Breast epithelium (tissue), 3 donors: ENCODE measurements at regions not wholly inside any gene's neighbourhood (a gene's known extent, or its start where the extent isn't known, plus 50 kb on each side); places are given as distances from the start of the nearest gene placed in this dataset.

Experiments
- CTCF ChIP-seq, 3 donors: fragments of 450-650 bp; IDR thresholded peaks; one replicate each; pipeline ENCODE4 v1.5.1; 2016 to 2017; ENCODE audit warnings: antibody characterized with exemption in 3 of 3, mild to moderate bottlenecking in 3 of 3, moderate library complexity in 3 of 3
- POLR2A ChIP-seq: fragments of 450-650 bp; IDR thresholded peaks from one replicate; pipeline ENCODE4 v1.6.1; 2016; ENCODE audit warnings: antibody characterized with exemption, mild to moderate bottlenecking, moderate library complexity

- TF ChIP-seq CTCF (IDR thresholded peaks at IDR 0.05) (no peak), POLR2A (no peak)
These were observed 519.2 kb downstream of the ACTL7B start for GRCh38 chr9:108336575-108336974.
